SK-N-SH (cell line): ENCODE measurements at regions not wholly inside any gene's neighbourhood (a gene's known extent, or its start where the extent isn't known, plus 50 kb on each side); places are given as distances from the start of the nearest gene placed in this dataset.

ENCODE experiments used
- CTCF ChIA-PET: fragments of 300-600, 350-600 bp; formaldehyde crosslinking; extraction: SDS; loops from one replicate; lab custom pipeline; 2021; lab: Yijun Ruan, JAX
- POLR2A ChIA-PET: fragments of 350-600 bp; sonication (Branson Sonifier 250); formaldehyde crosslinking; extraction: SDS; loops from one replicate; lab custom pipeline; 2020; ENCODE audit warnings: antibody characterized with exemption, inconsistent platforms; lab: Yijun Ruan, JAX
- DNase-seq: peaks from one replicate; pipeline ENCODE4 v3.0.0; 2012
- H2AFZ ChIP-seq: fragments of 200-600 bp; sonication (generic); 2 replicates; pipeline ENCODE4 v1.8.1; 2016; ENCODE audit warnings: antibody characterized with exemption, mild to moderate bottlenecking, low read depth
- H3F3A ChIP-seq: fragments of 200-600 bp; sonication (generic); replicated peaks from 2 replicates; pipeline ENCODE3; 2016; ENCODE audit warnings: antibody characterized with exemption, mild to moderate bottlenecking; ENCODE audit not compliant: insufficient read depth
- H3K27ac ChIP-seq, 2 experiments: fragments of 200-500 bp in 1 of 2; fragments of 200-600 bp in 1 of 2; sonication (Bioruptor generic) in 1 of 2; sonication (generic), shearing (Covaris generic) in 1 of 2; 2 replicates each; pipeline versions ENCODE4 v1.5.1 to v1.6.1; 2014 to 2016; ENCODE audit warnings: low read depth in 2 of 2, inconsistent platforms in 1 of 2, low read length in 1 of 2, mild to moderate bottlenecking in 1 of 2, mixed read lengths in 1 of 2
- H3K27me3 ChIP-seq: fragments of 200-600 bp; sonication (generic), shearing (Covaris generic); 2 replicates; pipeline ENCODE4 v1.6.1; 2016; ENCODE audit warnings: mixed run types; ENCODE audit not compliant: insufficient read depth
- H3K36me3 ChIP-seq, 2 experiments: fragments of 200-500 bp in 1 of 2; fragments of 200-600 bp in 1 of 2; sonication (Bioruptor generic) in 1 of 2; sonication (generic) in 1 of 2; replicated peaks in 1 of 2; 2 replicates each; pipeline versions ENCODE3 to v1.5.1; 2014 to 2016; ENCODE audit warnings: low read length in 1 of 2, mild to moderate bottlenecking in 1 of 2; ENCODE audit not compliant: insufficient read depth in 2 of 2, control insufficient read depth in 1 of 2
- H3K4me1 ChIP-seq, 2 experiments: fragments of 200-500 bp in 1 of 2; fragments of 200-600 bp in 1 of 2; sonication (Bioruptor generic) in 1 of 2; sonication (generic), shearing (Covaris generic) in 1 of 2; 2 replicates each; pipeline versions ENCODE4 v1.5.1 to v1.6.1; 2014 to 2016; ENCODE audit warnings: low read depth in 1 of 2, low read length in 1 of 2, mixed run types in 1 of 2; ENCODE audit not compliant: insufficient read depth in 2 of 2, control insufficient read depth in 1 of 2
- H3K4me2 ChIP-seq: fragments of 200-600 bp; sonication (generic), shearing (Covaris generic); 2 replicates; pipeline ENCODE4 v1.6.1; 2017; ENCODE audit warnings: mixed run types
- H3K4me3 ChIP-seq, 2 experiments: fragments of 200-500 bp in 1 of 2; fragments of 200-600 bp in 1 of 2; sonication (Bioruptor generic) in 1 of 2; sonication (generic), shearing (Covaris generic) in 1 of 2; 2 replicates each; pipeline versions ENCODE4 v1.5.1 to v1.8.1; 2014 to 2016; ENCODE audit warnings: low read depth in 2 of 2, inconsistent platforms in 1 of 2, low read length in 1 of 2, mild to moderate bottlenecking in 1 of 2, mixed read lengths in 1 of 2, moderate library complexity in 1 of 2
- H3K79me2 ChIP-seq: fragments of 200-600 bp; sonication (generic); 2 replicates; pipeline ENCODE4 v1.8.1; 2017; ENCODE audit warnings: mild to moderate bottlenecking; ENCODE audit not compliant: insufficient read depth
- H3K9ac ChIP-seq: fragments of 200-600 bp; sonication (generic); 2 replicates; pipeline ENCODE4 v1.6.1; 2017; ENCODE audit warnings: mixed run types
- H3K9me2 ChIP-seq: fragments of 200-600 bp; sonication (generic); 2 replicates; pipeline ENCODE4 v1.6.1; 2017; ENCODE audit warnings: mixed run types
- H3K9me3 ChIP-seq: fragments of 200-600 bp; sonication (generic); 2 replicates; pipeline ENCODE4 v1.6.1; 2017; ENCODE audit warnings: mixed run types, mild to moderate bottlenecking, moderate library complexity
- H4K20me1 ChIP-seq: fragments of 200-600 bp; sonication (generic); 2 replicates; pipeline ENCODE4 v1.6.1; 2017; ENCODE audit warnings: mild to moderate bottlenecking, mixed run types; ENCODE audit not compliant: insufficient read depth
- CHD2 ChIP-seq: fragments of 150-350 bp; IDR thresholded peaks from 2 replicates; pipeline ENCODE4 v1.6.1; 2018; ENCODE audit warnings: low read length; ENCODE audit not compliant: partially characterized antibody
- EP300 ChIP-seq, 2 experiments: IDR thresholded peaks; 2 replicates each; pipeline versions ENCODE4 v1.4.0 to v1.6.1; 2012; ENCODE audit warnings: borderline replicate concordance in 1 of 2, low read depth in 1 of 2, low read length in 1 of 2
- FOXJ3 ChIP-seq: sonication (generic); formaldehyde crosslinking; IDR thresholded peaks from 2 replicates; pipeline ENCODE4 v1.5.1; 2020; ENCODE audit warnings: mild to moderate bottlenecking, missing genetic modification reagents
- FOXM1 ChIP-seq: IDR thresholded peaks from 2 replicates; pipeline ENCODE4 v1.4.0; 2012; ENCODE audit warnings: low read depth, mild to moderate bottlenecking
- GABPA ChIP-seq: IDR thresholded peaks from 2 replicates; pipeline ENCODE4 v1.4.0; 2012; ENCODE audit warnings: low read depth, mild to moderate bottlenecking
- GATA2 ChIP-seq: sonication (generic); formaldehyde crosslinking; IDR thresholded peaks from 2 replicates; pipeline ENCODE4 v1.5.0; 2020; ENCODE audit warnings: mild to moderate bottlenecking, missing genetic modification reagents
- NFIC ChIP-seq: IDR thresholded peaks from 2 replicates; pipeline ENCODE4 v1.4.0; 2012; ENCODE audit warnings: borderline replicate concordance
- POLR2AphosphoS5 ChIP-seq: IDR thresholded peaks from 2 replicates; pipeline ENCODE4 v1.6.1; 2012; ENCODE audit warnings: low read depth, low read length
- RFX5 ChIP-seq: IDR thresholded peaks from 2 replicates; pipeline ENCODE4 v1.6.1; 2012; ENCODE audit warnings: mild to moderate bottlenecking, improper control_type of control experiment, low read length
- RXRA ChIP-seq: IDR thresholded peaks from 2 replicates; pipeline ENCODE4 v1.4.0; 2012; ENCODE audit warnings: low read depth, mild to moderate bottlenecking, borderline replicate concordance
- SIN3A ChIP-seq: IDR thresholded peaks from 2 replicates; pipeline ENCODE4 v1.6.1; 2012; ENCODE audit warnings: low read depth, mild to moderate bottlenecking, low read length, moderate library complexity, borderline replicate concordance
- SMC3 ChIP-seq: IDR thresholded peaks from 2 replicates; pipeline ENCODE4 v1.6.1; 2012; ENCODE audit warnings: low read depth, low read length, improper control_type of control experiment
- TAF1 ChIP-seq: IDR thresholded peaks from 2 replicates; pipeline ENCODE4 v1.6.1; 2012; ENCODE audit warnings: low read depth, mild to moderate bottlenecking, low read length, moderate library complexity, borderline replicate concordance
- TEAD4 ChIP-seq: IDR thresholded peaks from 2 replicates; pipeline ENCODE4 v1.4.0; 2012; ENCODE audit warnings: mild to moderate bottlenecking, borderline replicate concordance; ENCODE audit not compliant: insufficient read depth
- YY1 ChIP-seq: IDR thresholded peaks from 2 replicates; pipeline ENCODE4 v1.4.0; 2012; ENCODE audit warnings: low read depth, mild to moderate bottlenecking
- WGBS: methylation state at CpG from one replicate; pipeline ENCODE4 v1.1.6; 2017; ENCODE audit warnings: low lambda C conversion rate; 5-methylcytosine and 5-hydroxymethylcytosine counted together
- TF ChIP-seq, protein P1 (sequence below): IDR thresholded peaks from 2 replicates; pipeline ENCODE4 v1.4.0; 2012; ENCODE audit warnings: low read depth, borderline replicate concordance
- TF ChIP-seq, protein P2 (sequence below): IDR thresholded peaks from 2 replicates; pipeline ENCODE4 v1.6.1; 2012; ENCODE audit warnings: mild to moderate bottlenecking, low read depth, low read length, moderate library complexity
- TF ChIP-seq, protein P3 (sequence below): fragments of 150-350 bp; IDR thresholded peaks from 2 replicates; pipeline ENCODE4 v1.6.1; 2016; ENCODE audit warnings: mild to moderate bottlenecking, low read depth, low read length
- TF ChIP-seq, protein P4 (sequence below): IDR thresholded peaks from 2 replicates; pipeline ENCODE4; 2012
- TF ChIP-seq, protein P5 (sequence below): IDR thresholded peaks from 2 replicates; pipeline ENCODE4 v1.4.0; 2012; ENCODE audit warnings: low read depth

DNA sequence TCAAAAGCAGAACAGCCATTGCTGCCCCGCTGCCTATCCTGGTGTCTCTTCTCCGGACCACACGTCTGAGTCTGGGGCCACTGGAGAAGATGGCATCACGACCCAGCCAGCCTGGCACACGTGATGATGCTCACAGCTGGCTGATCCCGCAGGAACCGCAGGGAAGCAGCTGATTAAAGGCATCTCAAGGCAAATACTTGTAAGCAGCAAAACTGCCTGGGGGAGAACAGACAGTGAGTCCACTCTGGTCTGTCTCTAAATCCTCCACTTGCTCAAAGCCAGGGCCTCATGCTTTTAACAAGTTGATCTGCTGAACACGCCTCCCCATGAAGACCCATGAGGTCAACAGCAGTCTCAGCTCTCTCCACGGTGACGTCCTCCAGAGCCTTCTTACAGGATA, 108.6 kb downstream of the BRD1 start:
- DNase-seq = no peak
- Histone ChIP-seq H3K4me1 (peaks cover 0 to 4% of the 10 kb centered on the region in 2 experiments; a peak in 1 of 4 replicates), H3K27me3 (no peaks in the 10 kb centered on the region; the same call in 1 of the 2 replicates), H3K4me2 (no peak overlapping the region), H3K79me2 (no peaks in the 10 kb centered on the region), H2AFZ (no peak overlapping the region), H4K20me1 (no peaks in the 10 kb centered on the region), H3K27ac (no peak overlapping the region), H3K9me3 (no peaks in the 10 kb centered on the region), H3K9me2 (no peaks in the 10 kb centered on the region), H3K36me3 (no peaks in the 10 kb centered on the region), H3F3A (no peaks in the 10 kb centered on the region), H3K4me3 (no peak overlapping the region), H3K9ac (no peak overlapping the region)
- CTCF ChIA-PET = no interaction called here
- POLR2A ChIA-PET = no interaction called here
- WGBS = 16% methylated on average over 6 of the region's 10 CpGs
- no peak for TF ChIP-seq YY1
- no peak for TF ChIP-seq CHD2
- TF ChIP-seq NFIC = no peak
- no peak for TF ChIP-seq RFX5
- TF ChIP-seq, protein P1, sequence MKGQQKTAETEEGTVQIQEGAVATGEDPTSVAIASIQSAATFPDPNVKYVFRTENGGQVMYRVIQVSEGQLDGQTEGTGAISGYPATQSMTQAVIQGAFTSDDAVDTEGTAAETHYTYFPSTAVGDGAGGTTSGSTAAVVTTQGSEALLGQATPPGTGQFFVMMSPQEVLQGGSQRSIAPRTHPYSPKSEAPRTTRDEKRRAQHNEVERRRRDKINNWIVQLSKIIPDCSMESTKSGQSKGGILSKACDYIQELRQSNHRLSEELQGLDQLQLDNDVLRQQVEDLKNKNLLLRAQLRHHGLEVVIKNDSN = no peak
- no peak for TF ChIP-seq EP300 (IDR thresholded peaks at IDR 0.05; ENCODE audit: borderline replicate concordance in 1 of 2, low read depth in 1 of 2, low read length in 1 of 2)
- no peak for TF ChIP-seq GATA2 (CRISPR knock-in tag)
- TF ChIP-seq POLR2AphosphoS5 = no peak
- TF ChIP-seq SIN3A = no peak
- TF ChIP-seq, protein P2, sequence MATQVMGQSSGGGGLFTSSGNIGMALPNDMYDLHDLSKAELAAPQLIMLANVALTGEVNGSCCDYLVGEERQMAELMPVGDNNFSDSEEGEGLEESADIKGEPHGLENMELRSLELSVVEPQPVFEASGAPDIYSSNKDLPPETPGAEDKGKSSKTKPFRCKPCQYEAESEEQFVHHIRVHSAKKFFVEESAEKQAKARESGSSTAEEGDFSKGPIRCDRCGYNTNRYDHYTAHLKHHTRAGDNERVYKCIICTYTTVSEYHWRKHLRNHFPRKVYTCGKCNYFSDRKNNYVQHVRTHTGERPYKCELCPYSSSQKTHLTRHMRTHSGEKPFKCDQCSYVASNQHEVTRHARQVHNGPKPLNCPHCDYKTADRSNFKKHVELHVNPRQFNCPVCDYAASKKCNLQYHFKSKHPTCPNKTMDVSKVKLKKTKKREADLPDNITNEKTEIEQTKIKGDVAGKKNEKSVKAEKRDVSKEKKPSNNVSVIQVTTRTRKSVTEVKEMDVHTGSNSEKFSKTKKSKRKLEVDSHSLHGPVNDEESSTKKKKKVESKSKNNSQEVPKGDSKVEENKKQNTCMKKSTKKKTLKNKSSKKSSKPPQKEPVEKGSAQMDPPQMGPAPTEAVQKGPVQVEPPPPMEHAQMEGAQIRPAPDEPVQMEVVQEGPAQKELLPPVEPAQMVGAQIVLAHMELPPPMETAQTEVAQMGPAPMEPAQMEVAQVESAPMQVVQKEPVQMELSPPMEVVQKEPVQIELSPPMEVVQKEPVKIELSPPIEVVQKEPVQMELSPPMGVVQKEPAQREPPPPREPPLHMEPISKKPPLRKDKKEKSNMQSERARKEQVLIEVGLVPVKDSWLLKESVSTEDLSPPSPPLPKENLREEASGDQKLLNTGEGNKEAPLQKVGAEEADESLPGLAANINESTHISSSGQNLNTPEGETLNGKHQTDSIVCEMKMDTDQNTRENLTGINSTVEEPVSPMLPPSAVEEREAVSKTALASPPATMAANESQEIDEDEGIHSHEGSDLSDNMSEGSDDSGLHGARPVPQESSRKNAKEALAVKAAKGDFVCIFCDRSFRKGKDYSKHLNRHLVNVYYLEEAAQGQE = no peak
- no peak for TF ChIP-seq SMC3
- TF ChIP-seq TEAD4 = no peak
- TF ChIP-seq, protein P3, sequence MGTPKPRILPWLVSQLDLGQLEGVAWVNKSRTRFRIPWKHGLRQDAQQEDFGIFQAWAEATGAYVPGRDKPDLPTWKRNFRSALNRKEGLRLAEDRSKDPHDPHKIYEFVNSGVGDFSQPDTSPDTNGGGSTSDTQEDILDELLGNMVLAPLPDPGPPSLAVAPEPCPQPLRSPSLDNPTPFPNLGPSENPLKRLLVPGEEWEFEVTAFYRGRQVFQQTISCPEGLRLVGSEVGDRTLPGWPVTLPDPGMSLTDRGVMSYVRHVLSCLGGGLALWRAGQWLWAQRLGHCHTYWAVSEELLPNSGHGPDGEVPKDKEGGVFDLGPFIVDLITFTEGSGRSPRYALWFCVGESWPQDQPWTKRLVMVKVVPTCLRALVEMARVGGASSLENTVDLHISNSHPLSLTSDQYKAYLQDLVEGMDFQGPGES = no peak
- TF ChIP-seq, protein P4, sequence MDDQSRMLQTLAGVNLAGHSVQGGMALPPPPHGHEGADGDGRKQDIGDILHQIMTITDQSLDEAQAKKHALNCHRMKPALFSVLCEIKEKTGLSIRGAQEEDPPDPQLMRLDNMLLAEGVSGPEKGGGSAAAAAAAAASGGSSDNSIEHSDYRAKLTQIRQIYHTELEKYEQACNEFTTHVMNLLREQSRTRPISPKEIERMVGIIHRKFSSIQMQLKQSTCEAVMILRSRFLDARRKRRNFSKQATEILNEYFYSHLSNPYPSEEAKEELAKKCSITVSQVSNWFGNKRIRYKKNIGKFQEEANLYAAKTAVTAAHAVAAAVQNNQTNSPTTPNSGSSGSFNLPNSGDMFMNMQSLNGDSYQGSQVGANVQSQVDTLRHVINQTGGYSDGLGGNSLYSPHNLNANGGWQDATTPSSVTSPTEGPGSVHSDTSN = no peak
- TF ChIP-seq RXRA = no peak
- TF ChIP-seq, protein P5, sequence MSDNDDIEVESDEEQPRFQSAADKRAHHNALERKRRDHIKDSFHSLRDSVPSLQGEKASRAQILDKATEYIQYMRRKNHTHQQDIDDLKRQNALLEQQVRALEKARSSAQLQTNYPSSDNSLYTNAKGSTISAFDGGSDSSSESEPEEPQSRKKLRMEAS = no peak
- no peak for TF ChIP-seq FOXJ3
- no peak for TF ChIP-seq TAF1
- no peak for TF ChIP-seq GABPA
- no peak for TF ChIP-seq FOXM1
